ENCODE measurements at regions not wholly inside any gene's neighbourhood (a gene's known extent, or its start where the extent isn't known, plus 50 kb on each side); places are given as distances from the start of the nearest gene placed in this dataset.

GRCh38 chr2:194709840-194710239, 947.2 kb upstream of the SLC39A10 start:
- TF ChIP-seq, protein P1, sequence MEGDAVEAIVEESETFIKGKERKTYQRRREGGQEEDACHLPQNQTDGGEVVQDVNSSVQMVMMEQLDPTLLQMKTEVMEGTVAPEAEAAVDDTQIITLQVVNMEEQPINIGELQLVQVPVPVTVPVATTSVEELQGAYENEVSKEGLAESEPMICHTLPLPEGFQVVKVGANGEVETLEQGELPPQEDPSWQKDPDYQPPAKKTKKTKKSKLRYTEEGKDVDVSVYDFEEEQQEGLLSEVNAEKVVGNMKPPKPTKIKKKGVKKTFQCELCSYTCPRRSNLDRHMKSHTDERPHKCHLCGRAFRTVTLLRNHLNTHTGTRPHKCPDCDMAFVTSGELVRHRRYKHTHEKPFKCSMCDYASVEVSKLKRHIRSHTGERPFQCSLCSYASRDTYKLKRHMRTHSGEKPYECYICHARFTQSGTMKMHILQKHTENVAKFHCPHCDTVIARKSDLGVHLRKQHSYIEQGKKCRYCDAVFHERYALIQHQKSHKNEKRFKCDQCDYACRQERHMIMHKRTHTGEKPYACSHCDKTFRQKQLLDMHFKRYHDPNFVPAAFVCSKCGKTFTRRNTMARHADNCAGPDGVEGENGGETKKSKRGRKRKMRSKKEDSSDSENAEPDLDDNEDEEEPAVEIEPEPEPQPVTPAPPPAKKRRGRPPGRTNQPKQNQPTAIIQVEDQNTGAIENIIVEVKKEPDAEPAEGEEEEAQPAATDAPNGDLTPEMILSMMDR (IDR thresholded peaks at IDR 0.05; ENCODE audit: poor library complexity), result no peak
- no peak for TF ChIP-seq EZH2 (IDR thresholded peaks at IDR 0.05; ENCODE audit: borderline replicate concordance)

All from hepatocyte (in vitro differentiated cells).